Activated B cell treated with CpG ODN at 0.5 μM for 24 hours (primary cell): ENCODE measurements at regions not wholly inside any gene's neighbourhood (a gene's known extent, or its start where the extent isn't known, plus 50 kb on each side); places are given as distances from the start of the nearest gene placed in this dataset.

Experiments used
- ATAC-seq: fragments of 200-7000 bp; cut with Tn5 transposase; one replicate; pipeline ENCODE4 v1.10.0; 2021; ENCODE audit warnings: low read depth, mild to moderate bottlenecking, moderate library complexity
- CTCF ChIA-PET: fragments of 350-600 bp; sonication (Branson Sonifier 250); formaldehyde crosslinking; loops from one replicate; lab custom pipeline; 2021; ENCODE audit warnings: antibody characterized with exemption; lab: Charles Lee
- POLR2A ChIA-PET: fragments of 350-600 bp; sonication (Branson Sonifier 250); formaldehyde crosslinking; loops from one replicate; lab custom pipeline; 2021; ENCODE audit warnings: antibody characterized with exemption; lab: Charles Lee
- DNase-seq: peaks from one replicate; pipeline ENCODE4 v3.0.0; 2022
- H3K27ac Mint-ChIP-seq: one replicate; pipeline ENCODE4 v1.8.0; 2020; ENCODE audit warnings: mixed read lengths
- H3K27me3 Mint-ChIP-seq: one replicate; pipeline ENCODE4 v1.8.0; 2021; ENCODE audit warnings: mixed read lengths
- H3K36me3 Mint-ChIP-seq: one replicate; pipeline ENCODE4 v1.8.0; 2021; ENCODE audit warnings: low read depth, mixed read lengths
- H3K4me1 Mint-ChIP-seq: one replicate; pipeline ENCODE4 v1.8.0; 2021; ENCODE audit warnings: mixed read lengths
- H3K4me3 Mint-ChIP-seq: one replicate; pipeline ENCODE4 v1.8.0; 2020; ENCODE audit warnings: mild to moderate bottlenecking, mixed read lengths
- H3K9me3 Mint-ChIP-seq: one replicate; pipeline ENCODE4 v1.8.0; 2020; ENCODE audit warnings: mixed read lengths
- intact Hi-C: fragments of 100-400 bp; cut with micrococcal nuclease; formaldehyde crosslinking; loops from one replicate; pipeline ENCODE4 v1.15.1; 2024
- TF ChIP-seq, protein P1 (sequence below): fragments of 200-600 bp; IDR thresholded peaks from one replicate; pipeline ENCODE4 v1.8.0; 2022; ENCODE audit warnings: antibody characterized with exemption, mild to moderate bottlenecking

DNA sequence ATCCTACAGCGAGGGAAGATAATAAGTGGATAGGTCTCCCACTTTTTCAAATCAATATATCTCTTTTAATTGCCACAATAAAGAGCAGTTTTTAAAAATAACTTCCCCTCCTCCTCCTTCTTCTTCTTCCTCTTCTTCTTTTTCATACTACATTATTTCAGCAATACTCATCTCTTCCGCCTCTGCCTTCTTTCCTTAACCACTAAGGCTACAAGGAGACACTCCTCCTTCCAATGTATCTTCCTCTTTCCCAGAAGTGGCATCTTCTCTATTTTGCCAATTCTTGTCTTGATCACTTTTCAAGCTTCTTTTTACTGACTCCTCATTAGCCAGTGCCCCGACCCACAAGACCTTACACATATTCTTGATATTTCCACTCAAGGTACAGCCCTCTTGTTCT is 546.6 kb upstream of the CHAC2 start:
- Mint-ChIP-seq H3K4me3 (no peak overlapping the region), H3K9me3 (no peaks in the 10 kb centered on the region), H3K4me1 (no peaks in the 10 kb centered on the region), H3K27ac (no peak overlapping the region), H3K27me3 (no peaks in the 10 kb centered on the region), H3K36me3 (no peaks in the 10 kb centered on the region)
- DNase-seq (no peak), ATAC-seq (no peak)
- TF ChIP-seq, protein P1, sequence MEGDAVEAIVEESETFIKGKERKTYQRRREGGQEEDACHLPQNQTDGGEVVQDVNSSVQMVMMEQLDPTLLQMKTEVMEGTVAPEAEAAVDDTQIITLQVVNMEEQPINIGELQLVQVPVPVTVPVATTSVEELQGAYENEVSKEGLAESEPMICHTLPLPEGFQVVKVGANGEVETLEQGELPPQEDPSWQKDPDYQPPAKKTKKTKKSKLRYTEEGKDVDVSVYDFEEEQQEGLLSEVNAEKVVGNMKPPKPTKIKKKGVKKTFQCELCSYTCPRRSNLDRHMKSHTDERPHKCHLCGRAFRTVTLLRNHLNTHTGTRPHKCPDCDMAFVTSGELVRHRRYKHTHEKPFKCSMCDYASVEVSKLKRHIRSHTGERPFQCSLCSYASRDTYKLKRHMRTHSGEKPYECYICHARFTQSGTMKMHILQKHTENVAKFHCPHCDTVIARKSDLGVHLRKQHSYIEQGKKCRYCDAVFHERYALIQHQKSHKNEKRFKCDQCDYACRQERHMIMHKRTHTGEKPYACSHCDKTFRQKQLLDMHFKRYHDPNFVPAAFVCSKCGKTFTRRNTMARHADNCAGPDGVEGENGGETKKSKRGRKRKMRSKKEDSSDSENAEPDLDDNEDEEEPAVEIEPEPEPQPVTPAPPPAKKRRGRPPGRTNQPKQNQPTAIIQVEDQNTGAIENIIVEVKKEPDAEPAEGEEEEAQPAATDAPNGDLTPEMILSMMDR, result no peak
- CTCF ChIA-PET, result no interaction called here
- intact Hi-C loops, result no loop called here
- POLR2A ChIA-PET, result no interaction called here

DNA sequence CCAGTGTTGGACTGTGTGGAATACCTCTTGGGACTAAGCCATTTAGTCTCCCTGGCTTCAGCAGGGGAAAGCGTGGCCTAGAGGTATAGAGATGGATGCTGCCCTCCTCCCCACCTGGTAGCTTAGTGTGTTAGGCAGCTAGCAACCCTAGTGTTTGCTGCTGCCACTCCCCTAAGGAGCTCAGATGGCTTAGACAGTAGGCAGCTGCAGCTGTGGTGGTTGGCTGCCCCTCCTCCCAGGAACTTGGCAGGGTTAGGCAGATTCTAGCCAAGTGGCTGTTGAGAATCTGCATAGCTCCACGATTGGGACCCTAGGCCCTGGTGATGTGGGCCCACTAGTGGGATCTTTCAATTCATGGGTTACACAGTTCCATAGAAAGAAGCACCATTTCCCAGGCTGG is 550.4 kb upstream of the CHAC2 start:
- POLR2A ChIA-PET, result no interaction called here
- Mint-ChIP-seq H3K4me3 (no peak overlapping the region), H3K9me3 (peaks cover 9% of the 10 kb centered on the region), H3K36me3 (no peaks in the 10 kb centered on the region), H3K27ac (no peak overlapping the region), H3K4me1 (no peaks in the 10 kb centered on the region), H3K27me3 (no peaks in the 10 kb centered on the region)
- TF ChIP-seq, protein P1, result no peak
- intact Hi-C loops, result no loop called here
- CTCF ChIA-PET, result no interaction called here
- DNase-seq, result no peak
- no peak for ATAC-seq

DNA sequence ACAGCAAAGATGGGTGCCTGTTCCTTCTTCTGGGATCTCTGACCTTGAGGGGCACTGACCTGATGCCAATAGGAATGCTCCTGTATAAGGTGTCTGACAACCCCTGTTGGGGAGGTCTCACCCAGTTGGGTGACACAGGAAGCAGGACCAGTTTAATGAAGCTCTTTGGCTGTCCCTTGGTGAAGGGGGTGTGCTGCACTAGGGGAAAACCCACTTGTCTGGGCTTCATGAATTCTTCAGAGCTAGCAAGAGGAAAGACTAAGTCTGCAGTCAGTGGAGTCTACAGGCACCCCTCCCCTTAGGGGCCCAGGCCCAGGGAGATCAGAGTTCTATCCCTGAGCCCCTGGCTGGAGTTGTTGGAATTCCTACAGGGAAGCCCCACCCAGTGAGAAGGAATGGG is 550.8 kb upstream of the CHAC2 start:
- intact Hi-C loops, result no loop called here
- TF ChIP-seq, protein P1, result no peak
- no peak overlapping the region for H3K4me3 Mint-ChIP-seq
- peaks cover 9% of the 10 kb centered on the region for H3K9me3 Mint-ChIP-seq
- no peaks in the 10 kb centered on the region for H3K4me1 Mint-ChIP-seq
- H3K36me3 Mint-ChIP-seq, result no peaks in the 10 kb centered on the region
- ChIA-PET POLR2A (no interaction called here), CTCF (no interaction called here)
- DNase-seq, result no peak
- no peak overlapping the region for H3K27ac Mint-ChIP-seq
- no peak for ATAC-seq
- no peaks in the 10 kb centered on the region for H3K27me3 Mint-ChIP-seq

DNA sequence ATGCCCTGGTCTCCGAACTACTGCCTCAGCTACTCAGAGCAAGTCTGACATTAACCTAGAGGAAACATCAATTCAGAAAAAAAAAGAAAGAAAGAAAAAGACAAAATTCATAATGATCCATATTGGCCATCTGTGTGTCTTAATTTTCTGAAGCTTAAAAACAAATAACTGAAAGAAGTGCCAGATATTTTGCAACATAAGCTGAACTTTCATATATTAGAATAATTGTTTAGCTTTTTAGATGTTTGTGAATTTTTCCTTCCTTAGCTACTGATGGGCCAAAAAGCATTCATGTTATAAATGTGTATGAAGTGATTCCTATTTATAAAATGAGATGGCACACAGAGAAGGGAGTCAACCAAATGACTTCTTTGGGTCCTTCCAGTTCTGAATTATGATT is 555.0 kb upstream of the CHAC2 start:
- no peak for DNase-seq
- intact Hi-C loops, result no loop called here
- H3K4me1 Mint-ChIP-seq, result no peaks in the 10 kb centered on the region
- TF ChIP-seq, protein P1, result no peak
- ATAC-seq, result no peak
- no peaks in the 10 kb centered on the region for H3K27me3 Mint-ChIP-seq
- ChIA-PET POLR2A (no interaction called here), CTCF (no interaction called here)
- H3K36me3 Mint-ChIP-seq, result no peaks in the 10 kb centered on the region
- no peak overlapping the region for H3K4me3 Mint-ChIP-seq
- H3K9me3 Mint-ChIP-seq, result peaks cover 9% of the 10 kb centered on the region
- H3K27ac Mint-ChIP-seq, result no peak overlapping the region

DNA sequence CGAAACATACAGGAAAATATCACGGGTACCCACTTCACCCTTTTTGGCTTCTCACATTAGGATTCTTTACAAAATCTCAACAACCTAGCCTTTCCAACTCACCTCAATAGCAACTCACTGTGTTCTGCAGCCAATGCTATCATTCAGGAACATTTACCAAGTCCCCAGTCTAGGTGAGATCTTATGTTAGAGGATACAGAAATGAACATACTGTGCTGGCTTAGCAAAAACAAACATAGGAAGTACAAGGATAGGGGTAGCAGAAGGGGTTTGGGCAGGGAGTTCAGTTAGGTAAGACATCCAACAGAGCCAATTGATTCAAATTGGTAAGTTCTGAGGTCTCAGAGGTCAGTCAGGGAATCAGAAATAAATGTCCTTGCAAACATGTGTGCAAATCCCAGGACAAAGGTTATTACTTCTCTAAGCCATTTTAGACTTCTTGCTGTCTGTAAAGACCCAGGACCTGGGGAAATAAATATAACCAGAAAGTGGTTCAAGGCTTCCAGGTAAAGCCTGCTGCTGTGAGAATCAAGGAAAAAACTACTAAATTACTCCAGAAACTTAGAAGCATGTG is 556.3 kb upstream of the CHAC2 start:
- intact Hi-C loops, result no loop called here
- H3K4me1 Mint-ChIP-seq, result no peaks in the 10 kb centered on the region
- ATAC-seq, result no peak

More for the DNA sequence above, 556.3 kb upstream of the CHAC2 start:
- TF ChIP-seq, protein P1, result no peak
- ChIA-PET POLR2A (no interaction called here), CTCF (no interaction called here)
- Mint-ChIP-seq H3K36me3 (no peaks in the 10 kb centered on the region), H3K27ac (no peak overlapping the region), H3K9me3 (peaks cover 9% of the 10 kb centered on the region), H3K4me3 (no peak overlapping the region), H3K27me3 (no peaks in the 10 kb centered on the region)
- no peak for DNase-seq
